Posterior cingulate gyrus (tissue), 11 donors: ENCODE measurements at regions not wholly inside any gene's neighbourhood (a gene's known extent, or its start where the extent isn't known, plus 50 kb on each side); places are given as distances from the start of the nearest gene placed in this dataset.
A peak's percentile ranks its signal among the peaks of the same experiment; 100 is the strongest.
"Not testable (repeated sequence)": the region's sequence is repeated elsewhere in the genome, so short reads cannot be mapped to it uniquely, and the experiment has no call there.

Source experiments
- DNase-seq, 10 donors: peaks; one replicate each; pipeline versions ENCODE4 v3.0.0 to v3.0.0-alpha.2; 2020 to 2021; ENCODE audit warnings: mixed read lengths in 3 of 10
- intact Hi-C: fragments of 100-400 bp; cut with DNase I; formaldehyde crosslinking; loops from one replicate; pipeline ENCODE4 v1.15.1; 2023

DNA sequence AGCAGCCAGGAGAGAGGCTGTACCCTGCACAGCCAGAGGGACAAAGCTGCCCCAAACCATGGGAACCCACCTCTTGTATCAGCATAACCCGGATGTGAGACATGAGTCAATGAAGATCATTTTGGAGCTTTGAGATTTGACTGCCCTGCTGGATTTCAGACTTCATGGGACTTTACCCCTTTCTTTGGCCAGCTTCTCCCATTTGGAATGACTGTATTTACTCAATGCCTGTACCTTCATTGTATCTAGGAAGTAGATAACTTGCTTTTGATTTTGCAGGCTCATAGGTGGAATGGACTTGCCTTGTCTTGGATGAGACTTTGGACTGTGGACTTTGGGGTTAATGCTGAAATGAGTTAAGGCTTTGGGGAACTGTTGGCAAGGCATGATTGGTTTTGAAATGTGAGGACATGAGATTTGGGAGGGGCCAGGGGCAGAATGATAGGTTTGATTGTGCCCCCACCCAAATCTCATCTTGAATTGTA is 616.2 kb downstream of the RWDD3 start:
- intact Hi-C loops: no loop called here
- no peak for DNase-seq

DNA sequence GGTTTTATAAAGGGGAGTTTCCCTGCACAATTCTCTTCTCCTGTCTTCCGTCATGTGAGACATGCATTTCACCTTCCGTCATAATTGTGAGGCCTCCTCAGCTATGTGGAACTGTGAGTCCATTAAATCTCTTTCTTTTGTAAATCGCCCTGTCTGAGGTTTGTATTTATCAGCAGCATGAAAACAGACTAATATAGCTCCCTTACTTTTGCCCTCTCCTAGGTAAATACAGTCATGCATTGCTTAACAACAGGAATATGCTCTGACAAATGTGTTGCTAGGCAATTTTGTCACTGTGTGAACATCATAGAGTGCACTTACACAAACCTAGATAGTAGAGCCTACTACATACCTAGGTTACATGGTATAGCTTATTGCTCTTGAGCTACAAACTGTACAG is 616.8 kb downstream of the RWDD3 start:
- intact Hi-C loops: no loop called here
- DNase-seq: no peak

DNA sequence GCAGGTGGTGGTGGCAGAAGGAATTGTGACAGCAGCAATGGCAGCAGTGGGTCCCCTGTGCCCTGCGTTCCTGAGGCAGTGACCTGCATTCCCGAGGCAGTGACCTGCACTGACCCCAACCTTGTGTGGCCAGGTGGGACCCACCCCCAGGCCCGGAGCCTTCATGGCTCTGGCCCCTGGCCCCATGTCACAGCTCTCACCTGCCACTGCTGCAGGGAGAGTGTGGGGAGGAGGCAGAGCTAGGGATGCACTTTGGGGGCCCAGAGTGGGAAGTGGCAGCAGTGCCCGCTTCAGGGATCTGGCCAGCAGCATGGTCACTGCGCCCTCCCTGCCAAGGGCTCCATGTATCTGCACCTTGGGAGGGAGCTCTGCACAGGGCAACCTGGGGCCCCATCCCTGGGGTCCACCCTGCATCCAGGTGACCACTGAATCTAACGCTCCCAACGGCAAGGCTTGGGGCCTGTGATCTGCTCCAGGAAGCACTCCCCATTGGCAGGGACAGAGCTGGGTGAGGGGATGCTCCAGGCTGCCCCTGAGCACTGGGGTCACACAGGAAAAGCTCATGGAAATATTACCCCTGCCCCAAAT is 618.6 kb downstream of the RWDD3 start:
- peak in 3 of 10 donors; percentile 59 to 83 (median 62) for DNase-seq
- intact Hi-C loops: no loop called here

DNA sequence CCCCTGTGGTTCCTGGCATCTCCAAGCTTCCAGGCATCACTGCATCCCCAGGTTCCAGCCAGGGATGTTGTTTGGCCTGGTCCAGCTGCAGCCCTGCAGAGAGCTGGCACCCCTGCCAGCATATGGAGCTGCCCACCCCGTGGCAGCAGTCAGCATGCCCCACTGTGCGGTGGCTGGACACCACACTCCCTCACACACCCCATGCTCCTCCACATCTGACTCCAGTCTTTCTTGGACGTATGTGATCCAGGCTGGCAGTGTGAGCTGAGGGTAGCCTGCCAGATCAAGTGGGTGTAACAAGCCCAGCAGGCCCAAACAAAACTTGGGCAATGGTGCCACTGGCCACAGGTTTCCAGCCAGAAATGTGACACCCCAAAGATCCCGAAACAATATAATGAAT is 620.4 kb downstream of the RWDD3 start:
- DNase-seq: peak in 1 of 10 donors; percentile 48
- intact Hi-C loops: no loop called here

DNA sequence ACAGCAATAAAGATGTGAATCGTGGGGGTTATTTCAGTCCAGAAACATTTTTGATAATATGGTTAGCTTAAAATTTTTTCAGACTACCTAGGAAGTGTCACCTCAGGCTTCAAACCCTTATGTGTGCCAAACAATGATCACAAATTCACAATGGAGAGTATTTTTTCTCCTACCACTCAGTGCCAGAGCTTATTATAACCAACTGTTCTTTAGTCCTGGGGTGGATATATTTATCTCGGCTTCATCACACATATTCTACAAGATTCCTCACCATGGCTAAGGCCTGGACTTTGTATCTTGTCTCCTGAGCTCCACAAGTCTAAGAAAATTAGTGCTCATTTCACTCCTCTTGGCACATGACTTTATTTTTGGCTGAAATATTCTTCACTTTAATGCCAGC is 629.1 kb downstream of the RWDD3 start:
- DNase-seq: no peak
- intact Hi-C loops: no loop called here

DNA sequence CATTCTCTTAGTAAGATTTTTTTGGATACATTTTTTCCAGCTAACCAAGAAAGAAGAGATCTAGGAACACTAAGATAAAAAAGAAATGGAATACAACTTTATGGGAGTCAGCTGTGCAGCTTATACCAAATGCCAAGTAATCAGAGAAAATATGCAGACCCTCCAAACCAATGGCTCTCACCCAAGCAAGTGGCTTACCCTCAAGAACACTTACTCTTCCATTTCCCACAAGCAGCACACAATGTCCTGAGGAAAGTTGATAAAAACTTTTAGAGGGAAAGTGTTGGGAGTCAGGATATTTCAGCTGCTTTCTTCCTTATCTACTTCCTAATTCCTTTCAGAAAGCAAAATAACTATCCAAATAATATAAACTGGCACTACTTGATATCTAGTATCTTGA is 631.8 kb downstream of the RWDD3 start:
- DNase-seq: no peak

DNA sequence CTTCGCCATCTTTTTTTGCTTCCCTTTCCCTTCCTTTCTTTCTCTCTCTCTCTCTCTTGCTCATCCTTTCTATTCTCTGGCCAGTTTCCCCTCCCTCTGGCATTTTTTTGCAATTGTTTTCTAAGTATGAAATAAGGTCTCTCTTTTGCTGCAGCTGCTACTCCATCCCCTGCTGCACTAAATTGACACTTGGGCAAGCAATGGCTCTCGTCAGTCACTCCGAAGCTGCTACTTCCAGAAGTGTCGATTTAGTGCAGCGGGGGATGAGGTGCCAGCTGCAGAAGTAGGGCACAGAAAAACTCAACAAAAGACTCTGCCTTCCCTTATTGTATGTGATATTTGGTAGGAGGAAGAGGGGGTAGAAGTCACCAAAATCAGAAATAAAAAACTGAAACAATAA is 642.3 kb downstream of the RWDD3 start:
- intact Hi-C loops: no loop called here
- peak in 1 of 10 donors; percentile 36 for DNase-seq

More for the DNA sequence above, 631.8 kb downstream of the RWDD3 start:
- intact Hi-C loops: no loop called here

DNA sequence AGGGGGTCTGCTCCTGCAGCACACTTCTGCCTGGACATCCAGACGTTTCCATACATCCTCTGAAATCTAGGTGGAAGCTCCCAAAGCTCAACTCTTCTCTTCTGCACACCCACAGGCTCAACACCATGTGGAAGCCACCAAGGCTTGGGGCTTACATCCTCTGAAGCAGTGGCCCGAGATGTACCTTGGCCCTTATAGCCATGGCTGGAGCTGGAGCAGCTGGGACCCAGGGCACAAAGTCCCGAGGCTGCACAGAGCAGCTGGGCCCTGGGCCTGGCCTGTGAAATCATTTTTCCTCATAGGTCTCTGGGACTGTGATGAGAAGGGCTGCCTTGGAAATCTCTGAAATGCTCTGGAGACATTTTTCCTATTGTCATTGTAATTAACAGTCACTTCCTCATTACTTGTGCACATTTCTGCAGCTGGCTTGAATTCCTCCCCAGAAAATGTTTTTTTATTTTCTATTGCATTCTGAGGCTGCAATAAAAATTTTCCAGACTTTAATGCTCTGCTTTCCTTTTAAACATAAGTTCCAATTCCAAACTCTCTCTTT is 645.6 kb downstream of the RWDD3 start:
- DNase-seq: peak in 1 of 10 donors; percentile 64
- intact Hi-C loops: no loop called here

DNA sequence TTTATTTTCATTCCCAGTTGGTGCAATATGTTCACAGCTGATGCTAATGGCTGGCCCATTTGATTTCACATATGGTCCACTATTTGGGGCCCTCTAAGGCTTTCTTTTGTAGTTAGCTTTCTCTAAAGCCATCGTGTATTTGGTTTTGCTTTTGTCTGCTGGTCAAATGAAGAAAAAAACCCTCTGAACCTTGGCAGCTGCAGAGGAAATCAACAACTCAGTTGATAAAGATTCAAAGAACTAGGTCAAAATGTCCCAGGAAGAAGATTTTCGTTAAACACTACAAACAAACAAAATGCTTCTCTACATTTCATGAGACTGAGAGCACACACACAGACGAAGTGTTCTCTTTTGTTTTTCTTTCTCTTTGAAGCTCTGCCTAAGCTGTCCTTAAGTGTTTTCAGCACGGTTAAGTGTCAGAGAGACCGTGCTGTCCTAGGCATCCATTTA is 655.0 kb downstream of the RWDD3 start:
- intact Hi-C loops: no loop called here
- no peak for DNase-seq

DNA sequence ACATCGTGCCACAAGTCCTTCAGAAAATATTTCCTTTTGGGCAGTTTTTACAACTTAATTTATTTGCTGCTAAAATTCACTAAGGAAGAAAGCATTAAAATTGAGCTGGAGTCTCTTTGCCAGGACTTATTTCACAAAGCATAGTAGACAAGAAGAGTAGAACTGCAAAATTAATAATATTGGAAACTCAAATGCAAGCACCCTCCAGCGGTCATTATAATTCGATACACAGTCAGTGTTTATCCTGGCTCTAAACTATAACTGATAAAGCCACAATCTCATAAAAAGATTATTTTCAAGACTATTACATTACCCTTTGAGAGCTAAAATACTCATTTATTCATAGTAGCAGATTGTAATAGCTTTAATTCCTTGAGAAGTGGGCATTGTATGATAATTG is 655.4 kb downstream of the RWDD3 start:
- no peak for DNase-seq
- intact Hi-C loops: no loop called here

DNA sequence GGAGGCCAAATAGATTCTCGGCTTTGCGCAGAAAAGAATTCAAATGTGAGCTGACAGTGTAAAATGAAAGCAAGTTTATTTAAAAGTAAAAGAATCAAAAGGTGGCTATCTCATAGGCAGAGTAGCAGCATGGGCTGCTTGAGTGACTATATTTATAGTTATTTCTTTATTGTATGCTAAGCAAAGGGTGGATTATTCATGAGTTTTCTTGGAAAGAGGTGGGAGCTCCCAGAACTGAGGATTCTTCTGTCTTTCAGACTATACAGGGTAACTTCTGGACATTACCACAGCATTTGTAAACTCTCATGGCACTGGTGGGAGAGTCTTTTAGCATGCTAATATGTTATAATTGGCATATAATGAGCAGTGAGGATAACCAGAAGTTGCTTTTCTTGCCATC is 659.9 kb downstream of the RWDD3 start:
- intact Hi-C loops: no loop called here
- no peak for DNase-seq

DNA sequence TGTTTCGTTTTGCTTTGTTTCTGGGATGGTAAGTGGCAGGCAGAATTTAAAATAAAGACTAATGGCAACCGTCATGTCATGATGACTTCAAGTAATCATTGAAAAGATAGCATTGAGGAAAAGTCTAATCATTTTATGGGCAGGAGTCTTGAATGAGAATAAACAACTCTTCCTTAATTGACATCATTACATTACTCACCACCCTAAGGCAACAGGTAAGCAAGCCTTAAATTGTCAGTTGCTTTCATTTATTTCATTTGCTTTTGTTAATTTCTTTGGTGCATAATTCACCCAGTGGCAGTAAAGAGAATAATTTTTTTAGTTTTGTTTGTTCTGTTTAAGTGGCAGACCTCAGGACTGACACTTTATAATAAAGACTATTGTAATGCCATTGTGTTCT is 669.0 kb downstream of the RWDD3 start:
- no peak for DNase-seq
- intact Hi-C loops: no loop called here

DNA sequence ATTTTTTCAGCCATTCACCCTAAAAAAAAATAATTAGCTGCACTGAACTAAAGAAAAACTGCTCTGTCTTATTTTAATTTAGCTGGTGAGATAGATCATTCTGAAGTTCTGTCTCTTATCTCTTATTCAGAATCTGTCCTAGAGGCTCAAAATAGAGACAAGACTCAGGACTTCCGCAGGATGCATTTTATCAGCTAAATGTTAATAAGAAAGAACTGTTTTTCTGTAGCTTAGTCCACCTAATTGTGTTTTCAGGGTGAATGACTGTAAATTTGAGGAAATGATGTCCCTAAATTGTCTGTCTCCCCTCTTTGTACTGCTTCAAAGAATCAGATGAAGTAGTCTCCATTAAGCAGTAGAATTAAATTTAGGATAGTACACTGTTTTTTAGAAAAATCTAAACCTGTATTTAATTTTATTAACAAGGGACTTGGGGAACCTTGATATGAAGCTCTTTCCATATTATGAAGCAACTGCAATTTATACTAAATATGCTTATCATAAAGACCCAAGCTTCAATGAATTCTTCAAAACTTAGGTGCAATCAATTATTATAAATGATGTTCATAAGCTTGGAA is 671.9 kb downstream of the RWDD3 start:
- intact Hi-C loops: no loop called here
- no peak for DNase-seq

DNA sequence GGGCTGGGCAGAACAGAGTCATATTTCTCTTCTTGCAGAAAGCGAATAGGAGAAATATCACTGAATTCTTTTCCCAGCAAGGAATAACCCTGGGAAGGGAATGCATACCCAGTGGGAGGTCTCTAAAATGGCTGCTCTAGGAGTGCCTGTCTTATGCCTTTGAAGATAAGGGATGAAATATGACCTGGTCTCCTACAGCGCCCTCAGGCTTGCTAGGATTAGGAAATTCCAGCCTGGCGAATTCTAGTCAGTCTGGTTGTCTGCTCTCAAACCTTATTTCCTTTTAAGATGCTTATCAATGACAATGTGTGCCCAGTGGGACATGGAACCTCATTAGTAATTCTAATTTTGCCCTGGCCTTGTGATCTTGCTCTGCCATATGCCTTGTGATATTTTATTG is 677.7 kb downstream of the RWDD3 start:
- DNase-seq, intact Hi-C loops: not testable (repeated sequence)

DNA sequence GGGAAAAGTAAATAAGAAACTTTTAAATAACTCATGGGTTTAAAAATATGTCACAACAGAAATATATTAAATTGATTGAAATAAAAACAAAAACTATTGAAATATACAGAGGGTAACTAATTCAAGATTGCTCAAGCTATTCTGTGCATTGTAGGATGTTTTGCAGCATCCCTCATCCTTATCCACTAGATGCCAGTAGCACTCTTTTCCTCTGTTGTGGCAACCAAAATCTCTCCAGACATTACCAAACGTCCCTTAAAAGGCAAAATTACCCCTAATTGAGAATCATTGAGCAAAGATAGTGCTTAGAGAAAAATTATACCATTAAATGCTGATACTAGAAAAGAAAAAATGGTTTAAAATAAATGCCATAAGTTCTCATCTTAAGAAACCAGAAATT is 682.6 kb downstream of the RWDD3 start:
- DNase-seq: no peak
- intact Hi-C loops: no loop called here

DNA sequence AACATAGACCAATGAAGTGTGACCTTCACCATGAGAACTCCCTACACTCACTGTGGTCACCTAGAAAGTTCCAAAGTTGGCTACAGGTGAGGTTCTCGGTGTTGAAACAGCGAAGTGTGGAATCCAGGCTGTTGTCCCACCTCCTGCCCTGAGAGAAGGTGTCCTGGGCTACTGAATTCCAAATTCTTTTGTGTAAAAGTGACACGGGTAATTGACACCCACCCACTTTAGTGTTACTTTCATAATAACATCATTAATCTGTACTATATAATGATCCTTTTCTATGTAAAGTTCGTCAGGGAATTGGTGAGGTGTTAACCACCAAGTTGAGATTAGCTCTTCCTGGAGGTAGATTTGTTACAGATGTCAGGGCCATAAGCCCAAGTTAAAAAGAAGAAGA is 690.7 kb downstream of the RWDD3 start:
- intact Hi-C loops: no loop called here
- DNase-seq: no peak

DNA sequence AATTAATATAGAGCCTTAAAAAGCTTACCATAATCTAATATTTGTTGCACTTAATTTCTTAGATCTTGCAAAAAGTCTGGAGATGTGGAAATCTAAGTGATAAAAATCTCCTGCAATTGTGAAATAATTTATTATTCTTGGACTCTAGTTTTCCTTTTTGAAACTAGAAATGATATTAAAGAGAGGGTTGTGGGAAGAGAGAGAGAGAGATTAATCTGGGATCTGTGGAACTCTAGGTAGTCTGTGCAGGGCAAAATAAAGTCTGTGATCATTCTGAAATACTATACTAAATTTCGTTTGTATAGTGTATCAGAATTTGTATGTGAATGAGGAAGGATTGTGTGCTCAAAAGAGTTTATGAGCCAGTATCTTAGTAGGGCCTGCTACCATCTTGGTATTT is 692.3 kb downstream of the RWDD3 start:
- DNase-seq: no peak
- intact Hi-C loops: no loop called here

DNA sequence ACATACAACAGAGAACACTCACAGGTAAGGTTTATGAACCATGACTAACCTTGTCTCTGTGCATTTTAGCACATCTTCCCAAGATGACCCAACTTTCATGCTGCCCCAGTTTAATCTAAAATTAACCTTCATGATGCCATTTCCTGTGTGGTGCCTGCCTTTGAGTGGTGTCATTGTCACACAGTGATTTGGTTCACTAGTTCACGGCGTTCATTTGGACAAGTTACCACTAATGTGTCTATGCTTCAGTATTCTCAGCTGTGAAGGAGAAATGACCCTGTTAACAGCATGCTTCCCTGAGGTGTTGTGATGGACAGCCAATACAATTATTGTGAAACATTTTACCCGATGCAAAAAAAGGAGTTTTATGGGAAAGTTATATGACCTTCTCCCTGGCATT is 693.1 kb downstream of the RWDD3 start:
- no peak for DNase-seq
- intact Hi-C loops: no loop called here

DNA sequence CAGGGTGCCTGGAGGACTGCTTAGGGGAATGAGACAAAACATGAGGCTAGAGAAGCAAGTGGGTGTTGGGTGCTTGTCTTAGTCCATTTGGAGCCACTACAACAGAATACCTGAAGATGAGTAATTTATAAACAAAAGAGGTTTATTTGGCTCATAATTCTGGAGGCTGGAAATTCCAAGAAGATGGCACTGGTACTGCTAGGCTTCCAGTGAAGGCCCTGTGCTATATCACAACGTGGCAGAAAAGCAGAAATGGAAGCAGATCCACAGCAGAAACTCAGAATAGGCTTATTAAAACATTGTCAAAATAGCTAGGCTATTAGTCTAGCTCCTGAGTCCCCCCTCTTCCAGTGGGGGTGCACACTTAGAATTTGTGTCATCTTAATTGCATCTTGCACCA is 701.7 kb downstream of the RWDD3 start:
- no peak for DNase-seq
- intact Hi-C loops: no loop called here

DNA sequence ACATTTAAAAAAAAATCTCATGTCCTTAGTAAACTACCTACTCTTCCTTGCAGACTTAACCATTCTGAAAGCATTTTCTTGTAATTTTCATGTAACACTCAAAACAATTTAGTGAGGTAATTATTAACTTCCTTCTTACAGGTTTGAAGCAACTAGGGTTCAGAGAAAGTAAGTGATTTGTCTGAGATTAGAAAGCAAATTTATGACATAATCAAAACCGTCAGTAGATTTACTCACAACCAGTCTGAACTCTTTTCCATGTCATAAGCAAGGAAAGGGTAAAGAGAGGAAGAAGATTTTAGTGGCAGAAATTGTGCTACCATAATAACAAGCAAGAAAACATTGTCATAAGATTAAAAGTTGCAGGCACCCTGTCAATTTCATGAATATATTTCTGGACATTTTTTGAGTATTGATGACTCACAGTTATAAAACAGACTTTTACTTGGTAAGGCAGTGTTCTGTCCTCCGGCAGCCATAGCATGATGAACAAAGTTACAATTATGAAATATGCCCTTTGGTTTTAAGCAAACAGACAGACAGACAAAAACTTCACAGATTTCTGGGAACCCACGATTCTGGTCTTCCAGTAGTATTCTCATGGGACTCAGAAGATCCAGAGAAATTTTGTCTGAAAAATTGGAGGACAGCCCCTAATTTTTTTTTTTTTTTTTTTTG is 707.2 kb downstream of the RWDD3 start:
- DNase-seq: no peak
- intact Hi-C loops: no loop called here

DNA sequence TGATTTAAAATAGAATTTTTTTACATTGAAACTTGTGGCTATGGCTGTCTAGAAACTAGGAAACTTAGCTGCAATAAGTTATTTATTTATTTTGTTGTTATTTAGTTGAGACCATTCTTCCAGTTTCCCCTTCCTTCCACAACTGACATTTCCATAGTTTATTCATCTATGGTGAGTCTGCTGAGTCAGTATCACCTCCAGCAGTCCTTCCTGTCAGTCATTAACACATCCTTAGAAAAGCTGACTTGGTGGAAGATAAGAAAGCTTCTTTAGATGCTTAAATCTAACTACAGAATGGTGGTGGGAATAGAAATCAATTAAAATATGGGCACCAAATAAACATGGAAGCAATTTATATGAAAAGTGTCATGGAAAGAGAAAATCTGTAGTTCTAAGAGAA is 714.0 kb downstream of the RWDD3 start:
- intact Hi-C loops: no loop called here
- DNase-seq: no peak
